ENCODE measurements at regions not wholly inside any gene's neighbourhood (a gene's known extent, or its start where the extent isn't known, plus 50 kb on each side); places are given as distances from the start of the nearest gene placed in this dataset.
A peak's percentile ranks its signal among the peaks of the same experiment; 100 is the strongest.

GRCh38 chr2:56713161-56713676, 529.4 kb downstream of the CCDC85A start:
- DNase-seq, result peak; percentile 94
- peaks cover 1% of the 10 kb centered on the region; the same call in 1 of the 2 replicates for H3K27me3 Mint-ChIP-seq (ENCODE audit: insufficient read depth)
- H3K27ac Mint-ChIP-seq, result peak overlapping the region; percentile 85
- H3K9me3 Mint-ChIP-seq, result peaks cover 8% of the 10 kb centered on the region; the same call in 1 of the 2 replicates
- peaks cover 46% of the 10 kb centered on the region for H3K36me3 Mint-ChIP-seq (ENCODE audit: low read depth)
- TF ChIP-seq, protein P1, sequence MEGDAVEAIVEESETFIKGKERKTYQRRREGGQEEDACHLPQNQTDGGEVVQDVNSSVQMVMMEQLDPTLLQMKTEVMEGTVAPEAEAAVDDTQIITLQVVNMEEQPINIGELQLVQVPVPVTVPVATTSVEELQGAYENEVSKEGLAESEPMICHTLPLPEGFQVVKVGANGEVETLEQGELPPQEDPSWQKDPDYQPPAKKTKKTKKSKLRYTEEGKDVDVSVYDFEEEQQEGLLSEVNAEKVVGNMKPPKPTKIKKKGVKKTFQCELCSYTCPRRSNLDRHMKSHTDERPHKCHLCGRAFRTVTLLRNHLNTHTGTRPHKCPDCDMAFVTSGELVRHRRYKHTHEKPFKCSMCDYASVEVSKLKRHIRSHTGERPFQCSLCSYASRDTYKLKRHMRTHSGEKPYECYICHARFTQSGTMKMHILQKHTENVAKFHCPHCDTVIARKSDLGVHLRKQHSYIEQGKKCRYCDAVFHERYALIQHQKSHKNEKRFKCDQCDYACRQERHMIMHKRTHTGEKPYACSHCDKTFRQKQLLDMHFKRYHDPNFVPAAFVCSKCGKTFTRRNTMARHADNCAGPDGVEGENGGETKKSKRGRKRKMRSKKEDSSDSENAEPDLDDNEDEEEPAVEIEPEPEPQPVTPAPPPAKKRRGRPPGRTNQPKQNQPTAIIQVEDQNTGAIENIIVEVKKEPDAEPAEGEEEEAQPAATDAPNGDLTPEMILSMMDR (IDR thresholded peaks at IDR 0.05), result no peak
- H3K4me3 Mint-ChIP-seq, result peak overlapping the region; percentile 90
- peaks cover 94% of the 10 kb centered on the region for H3K4me1 Mint-ChIP-seq (ENCODE audit: low read depth)

- Mint-ChIP-seq H3K4me3 (peak overlapping the region; percentile 90), H3K4me1 (ENCODE audit: low read depth) (peaks cover 94% of the 10 kb centered on the region), H3K27me3 (ENCODE audit: insufficient read depth) (peaks cover 1% of the 10 kb centered on the region; the same call in 1 of the 2 replicates), H3K27ac (peak overlapping the region; percentile 91), H3K36me3 (ENCODE audit: low read depth) (peaks cover 52% of the 10 kb centered on the region), H3K9me3 (peaks cover 15% of the 10 kb centered on the region)
- DNase-seq, result no peak
- TF ChIP-seq, protein P1 (IDR thresholded peaks at IDR 0.05), result no peak
Observed at GRCh38 chr2:56713978-56714377, 530.2 kb downstream of the CCDC85A start.

DNA sequence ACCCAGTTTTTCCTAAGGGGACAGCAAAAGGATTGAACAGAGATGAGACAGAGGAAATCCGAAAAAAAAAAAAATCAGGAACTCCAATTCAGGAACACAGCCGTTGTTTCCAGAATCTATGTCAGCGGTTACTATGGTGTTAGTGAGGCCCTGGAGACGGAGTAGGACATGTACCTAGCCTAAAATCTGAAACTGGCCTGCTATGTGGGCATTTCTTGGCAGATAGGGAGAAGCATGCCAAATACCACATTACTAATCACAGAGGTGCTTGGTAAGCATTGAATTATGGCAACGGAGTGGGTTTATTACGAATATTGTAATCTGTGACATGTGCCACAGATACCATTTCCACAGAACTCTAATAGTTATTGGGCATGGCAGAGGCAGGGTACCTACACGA, 530.6 kb downstream of the CCDC85A start:
- peaks cover 93% of the 10 kb centered on the region for H3K4me1 Mint-ChIP-seq (ENCODE audit: low read depth)
- peaks cover 1% of the 10 kb centered on the region; the same call in 1 of the 2 replicates for H3K27me3 Mint-ChIP-seq (ENCODE audit: insufficient read depth)
- peaks cover 19% of the 10 kb centered on the region for H3K9me3 Mint-ChIP-seq
- H3K27ac Mint-ChIP-seq, result peak overlapping the region; percentile 91
- H3K36me3 Mint-ChIP-seq (ENCODE audit: low read depth), result peaks cover 52% of the 10 kb centered on the region
- H3K4me3 Mint-ChIP-seq, result peak overlapping the region; percentile 90
- DNase-seq, result no peak
- TF ChIP-seq, protein P1 (IDR thresholded peaks at IDR 0.05), result no peak

DNA sequence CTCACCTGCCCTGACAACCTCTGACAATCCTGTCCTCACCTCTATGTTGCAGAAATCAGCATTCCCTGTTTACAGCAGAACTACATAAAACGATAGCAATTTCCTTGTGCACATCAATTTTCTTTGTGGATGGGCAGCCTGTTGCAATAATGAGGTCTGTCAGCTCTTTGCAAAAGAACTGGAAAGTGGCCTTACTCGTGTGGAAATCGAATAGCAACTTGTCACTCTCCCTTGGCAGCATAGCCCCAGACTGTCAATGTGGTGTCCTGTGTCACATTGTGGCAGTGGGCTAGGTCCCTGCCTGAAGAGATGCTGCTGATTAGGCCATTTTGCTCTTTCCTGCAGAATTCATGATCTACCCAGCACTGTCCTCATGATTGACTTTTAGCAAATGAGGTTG, 531.9 kb downstream of the CCDC85A start:
- H3K9me3 Mint-ChIP-seq, result peaks cover 25% of the 10 kb centered on the region
- peaks cover 1% of the 10 kb centered on the region; the same call in 1 of the 2 replicates for H3K27me3 Mint-ChIP-seq (ENCODE audit: insufficient read depth)
- H3K36me3 Mint-ChIP-seq (ENCODE audit: low read depth), result peaks cover 51% of the 10 kb centered on the region
- peak overlapping the region; percentile 90 for H3K4me3 Mint-ChIP-seq
- H3K4me1 Mint-ChIP-seq (ENCODE audit: low read depth), result peaks cover 95% of the 10 kb centered on the region
- H3K27ac Mint-ChIP-seq, result peak overlapping the region; percentile 91
- TF ChIP-seq, protein P1 (IDR thresholded peaks at IDR 0.05), result no peak
- no peak for DNase-seq

- TF ChIP-seq, protein P1 (IDR thresholded peaks at IDR 0.05), result no peak
- peak overlapping the region; percentile 70; the same call in 1 of the 2 replicates for H3K27ac Mint-ChIP-seq
- peaks cover 51% of the 10 kb centered on the region for H3K36me3 Mint-ChIP-seq (ENCODE audit: low read depth)
- H3K4me1 Mint-ChIP-seq (ENCODE audit: low read depth), result peaks cover 92% of the 10 kb centered on the region
- H3K4me3 Mint-ChIP-seq, result peak overlapping the region; percentile 59
- no peaks in the 10 kb centered on the region for H3K27me3 Mint-ChIP-seq (ENCODE audit: insufficient read depth)
- peaks cover 26% of the 10 kb centered on the region for H3K9me3 Mint-ChIP-seq
- no peak for DNase-seq
Observed at GRCh38 chr2:56718413-56718812, 534.6 kb downstream of the CCDC85A start.

Data from HFFc6 (cell line).